Endothelial cell of umbilical vein (primary cell): ENCODE measurements at regions not wholly inside any gene's neighbourhood (a gene's known extent, or its start where the extent isn't known, plus 50 kb on each side); places are given as distances from the start of the nearest gene placed in this dataset.

ENCODE experiments used
- BruUV-seq: library from RNA; stranded (reverse); fragments of 400-500 nt; replicated peaks from 2 replicates; lab custom pipeline; 2021; lab: Mats Ljungman, UMichigan
- CTCF ChIA-PET: fragments of 300-600, 350-600 bp; sonication (Branson Sonifier 250); formaldehyde crosslinking; loops from one replicate; lab custom pipeline; 2021; ENCODE audit warnings: antibody characterized with exemption, inconsistent platforms; lab: Charles Lee
- POLR2A ChIA-PET: fragments of 300-600, 350-600 bp; sonication (Branson Sonifier 250); formaldehyde crosslinking; loops from one replicate; lab custom pipeline; 2021; ENCODE audit warnings: antibody characterized with exemption, inconsistent platforms; lab: Charles Lee
- DNase-seq: peaks from one replicate; pipeline ENCODE4 v3.0.0-alpha.2; 2011; ENCODE audit warnings: low read depth, low spot score
- FAIRE-seq: peaks from 2 replicates; lab custom pipeline; 2011; peaks lifted over from hg19 to GRCh38; lab: Jason Lieb, UNC
- H2AFZ ChIP-seq: 2 replicates; pipeline ENCODE4 v1.6.0; 2012; ENCODE audit warnings: low read depth, low read length, control low read depth, inconsistent platforms
- H3K27ac ChIP-seq: 2 replicates; pipeline ENCODE4 v1.5.1; 2011; ENCODE audit warnings: low read depth, mild to moderate bottlenecking, control low read depth, low read length, moderate library complexity; ENCODE audit not compliant: insufficient read depth
- H3K27me3 ChIP-seq, 2 experiments: 2 replicates each; pipeline versions ENCODE4 v1.6.0 to v1.6.1; 2011; ENCODE audit warnings: low read length in 2 of 2, mixed read lengths in 1 of 2; ENCODE audit not compliant: control insufficient read depth in 2 of 2, insufficient read depth in 2 of 2
- H3K36me3 ChIP-seq, 2 experiments: 2 replicates in 1 of 2; 3 replicates in 1 of 2; pipeline ENCODE4 v1.5.1; 2011; ENCODE audit warnings: low read length in 2 of 2, mild to moderate bottlenecking in 1 of 2, moderate library complexity in 1 of 2; ENCODE audit not compliant: control insufficient read depth in 2 of 2, insufficient read depth in 2 of 2; ENCODE audit errors: extremely low read depth in 1 of 2
- H3K4me1 ChIP-seq: 3 replicates; pipeline ENCODE4 v1.5.1; 2011; ENCODE audit warnings: mild to moderate bottlenecking, low read length; ENCODE audit not compliant: control insufficient read depth, insufficient read depth; ENCODE audit errors: extremely low read depth
- H3K4me2 ChIP-seq: 2 replicates; pipeline ENCODE4 v1.6.1; 2011; ENCODE audit warnings: low read length, control low read depth, mixed read lengths; ENCODE audit not compliant: insufficient read depth
- H3K4me3 ChIP-seq, 3 experiments: fragments of 200-600 bp in 1 of 3; sonication (generic), shearing (Covaris generic) in 1 of 3; replicated peaks in 1 of 3; 2 replicates each; pipeline ENCODE4 v1.5.1; 2011 to 2016; ENCODE audit warnings: control low read depth in 3 of 3, low read length in 3 of 3, mild to moderate bottlenecking in 2 of 3, inconsistent platforms in 1 of 3, low read depth in 1 of 3, moderate library complexity in 1 of 3; ENCODE audit not compliant: insufficient read depth in 1 of 3
- H3K79me2 ChIP-seq: 2 replicates; pipeline ENCODE4 v1.6.0; 2012; ENCODE audit warnings: low read length, inconsistent platforms; ENCODE audit not compliant: control insufficient read depth, insufficient read depth
- H3K9ac ChIP-seq: replicated peaks from 2 replicates; pipeline ENCODE3; 2011; ENCODE audit warnings: low read length, control low read depth; ENCODE audit not compliant: insufficient read depth; ENCODE audit errors: extremely low read depth
- H3K9me1 ChIP-seq: replicated peaks from 3 replicates; pipeline ENCODE4 v1.6.0; 2011; ENCODE audit warnings: mild to moderate bottlenecking, low read length; ENCODE audit not compliant: control insufficient read depth, insufficient read depth; ENCODE audit errors: extremely low read depth
- H3K9me3 ChIP-seq: replicated peaks from 2 replicates; pipeline ENCODE4 v1.5.1; 2012; ENCODE audit warnings: low read length, inconsistent platforms; ENCODE audit not compliant: control insufficient read depth, insufficient read depth
- H4K20me1 ChIP-seq: replicated peaks from 2 replicates; pipeline ENCODE3; 2011; ENCODE audit warnings: mild to moderate bottlenecking, low read length; ENCODE audit not compliant: control insufficient read depth, insufficient read depth; ENCODE audit errors: extremely low read depth
- CTCF ChIP-seq, 2 donors: IDR thresholded peaks; 1 replicate in 1 of 2; 2 replicates in 1 of 2; pipeline ENCODE4 v1.5.1; 2011; ENCODE audit warnings: low read length in 2 of 2, mild to moderate bottlenecking in 2 of 2, moderate library complexity in 2 of 2, control low read depth in 1 of 2, inconsistent platforms in 1 of 2, low read depth in 1 of 2; ENCODE audit not compliant: insufficient read depth in 1 of 2; ENCODE audit errors: extremely low read depth in 1 of 2
- EZH2 ChIP-seq: IDR thresholded peaks from 2 replicates; pipeline ENCODE4 v1.6.1; 2012; ENCODE audit warnings: borderline replicate concordance, low read depth, mild to moderate bottlenecking, moderate library complexity, low read length, inconsistent platforms; ENCODE audit not compliant: severe bottlenecking
- FOS ChIP-seq: IDR thresholded peaks from 2 replicates; pipeline ENCODE4 v1.6.1; 2011; ENCODE audit warnings: mild to moderate bottlenecking, low read length, moderate library complexity, borderline replicate concordance; ENCODE audit not compliant: insufficient read depth
- GATA2 ChIP-seq: IDR thresholded peaks from 2 replicates; pipeline ENCODE4 v1.7.0; 2011; ENCODE audit warnings: low read depth, mild to moderate bottlenecking, moderate library complexity, mixed read lengths, low read length; ENCODE audit not compliant: insufficient read length, insufficient read depth
- JUN ChIP-seq: IDR thresholded peaks from 2 replicates; pipeline ENCODE4 v1.6.1; 2011; ENCODE audit warnings: borderline replicate concordance, low read depth; ENCODE audit not compliant: insufficient read length, insufficient read depth
- MAX ChIP-seq: IDR thresholded peaks from 2 replicates; pipeline ENCODE4 v1.6.1; 2011; ENCODE audit not compliant: insufficient read depth, insufficient read length
- MYC ChIP-seq: IDR thresholded peaks from one replicate; pipeline ENCODE4 v1.6.1; 2011; ENCODE audit warnings: mild to moderate bottlenecking, low read depth, low read length
- POLR2A ChIP-seq: IDR thresholded peaks from 2 replicates; pipeline ENCODE4 v1.6.1; 2012; ENCODE audit warnings: low read depth, mild to moderate bottlenecking, control low read depth, low read length
- POLR2AphosphoS5 ChIP-seq: IDR thresholded peaks from 2 replicates; pipeline ENCODE4 v1.6.1; 2012; ENCODE audit warnings: low read depth, mild to moderate bottlenecking, control low read depth, low read length, moderate library complexity; ENCODE audit not compliant: insufficient read depth
- dilution Hi-C: fragments of 300-500 bp; cut with MboI; formaldehyde crosslinking; loops from one replicate; pipeline ENCODE4 v1.15.0; 2019; ENCODE audit warnings: low sequenced_read_pairs; ENCODE audit not compliant: extremely low pct_ligation_motif_present
- intact Hi-C: fragments of 100-400 bp; cut with micrococcal nuclease; formaldehyde crosslinking; loops from one replicate; pipeline ENCODE4 v1.10.0; 2022

DNA sequence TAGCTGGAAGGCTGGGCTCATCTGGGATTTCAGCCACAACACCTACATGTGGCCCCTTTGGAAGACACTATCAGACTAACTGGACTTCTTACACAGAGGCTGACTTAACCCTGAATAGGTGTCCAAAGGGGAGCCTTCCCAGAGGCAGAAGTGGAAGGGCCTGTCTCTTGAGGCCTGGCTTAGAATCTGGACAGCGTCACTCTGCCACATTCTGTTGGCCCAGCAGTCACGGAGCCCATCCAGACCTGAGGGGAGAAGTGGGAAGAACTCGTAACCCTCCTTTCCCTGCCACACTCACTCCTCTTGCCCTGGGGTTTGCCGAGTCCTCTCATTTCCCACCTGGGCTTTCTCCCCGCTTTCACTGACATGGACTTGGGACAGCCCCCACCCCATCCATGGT, 170.5 kb downstream of the C16orf95 start:
- POLR2A ChIA-PET, result no interaction called here
- no peak overlapping the region for H3K27ac ChIP-seq

DNA sequence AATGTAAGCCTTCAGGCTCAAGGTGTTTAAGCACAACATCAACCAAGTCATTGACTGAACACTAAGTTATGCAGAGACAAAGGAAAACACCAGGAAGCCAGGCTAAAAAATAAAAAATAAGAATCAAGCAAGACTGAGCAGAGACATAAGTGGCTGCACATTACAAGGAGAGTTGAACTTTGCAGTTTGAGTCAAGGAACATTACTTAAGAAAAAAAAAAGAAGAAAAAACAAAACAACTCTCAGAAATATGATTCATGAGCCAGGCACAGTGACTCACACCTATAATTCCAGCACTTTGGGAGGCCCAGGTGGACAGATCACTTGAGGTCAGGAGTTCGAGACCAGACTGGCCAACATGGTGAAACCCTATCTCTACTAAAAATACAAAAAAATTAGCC, 168.1 kb downstream of the C16orf95 start:
- Histone ChIP-seq H3K4me1 (no peaks in the 10 kb centered on the region), H3K4me2 (no peak overlapping the region), H3K4me3 (no peak overlapping the region), H3K36me3 (no peaks in the 10 kb centered on the region), H3K9me3 (no peaks in the 10 kb centered on the region), H2AFZ (no peak overlapping the region), H3K9ac (no peak overlapping the region), H4K20me1 (no peaks in the 10 kb centered on the region), H3K79me2 (no peaks in the 10 kb centered on the region), H3K27me3 (no peaks in the 10 kb centered on the region), H3K9me1 (no peaks in the 10 kb centered on the region), H3K27ac (no peak overlapping the region)
- BruUV-seq, result no TSS peak
- CTCF ChIA-PET, result no interaction called here
- dilution Hi-C loops (no loop called here), intact Hi-C loops (no loop called here)
- DNase-seq, result no peak
- FAIRE-seq, result peak; percentile 42
- POLR2A ChIA-PET, result no interaction called here
- no peak for TF ChIP-seq EZH2
- TF ChIP-seq FOS, result no peak
- TF ChIP-seq CTCF (IDR thresholded peaks at IDR 0.05; ENCODE audit: extremely low read depth in 1 of 2, insufficient read depth in 1 of 2, low read depth in 1 of 2, low read length in 2 of 2), result no peak
- no peak for TF ChIP-seq GATA2
- no peak for TF ChIP-seq JUN
- TF ChIP-seq POLR2AphosphoS5, result no peak
- TF ChIP-seq MAX, result no peak
- TF ChIP-seq MYC, result no peak

More for the DNA sequence above, 170.5 kb downstream of the C16orf95 start:
- CTCF ChIA-PET, result no interaction called here
- Histone ChIP-seq H3K36me3 (no peaks in the 10 kb centered on the region), H3K9ac (no peak overlapping the region), H3K4me2 (no peak overlapping the region), H3K9me3 (no peaks in the 10 kb centered on the region), H3K79me2 (no peaks in the 10 kb centered on the region), H3K9me1 (no peaks in the 10 kb centered on the region), H3K4me1 (no peaks in the 10 kb centered on the region), H3K27me3 (no peaks in the 10 kb centered on the region), H2AFZ (no peak overlapping the region), H4K20me1 (no peaks in the 10 kb centered on the region), H3K4me3 (no peak overlapping the region)
- DNase-seq (no peak), FAIRE-seq (no peak)
- TF ChIP-seq FOS (no peak), POLR2AphosphoS5 (no peak), EZH2 (no peak), POLR2A (no peak)
- no TSS peak for BruUV-seq
- intact Hi-C loops (no loop called here), dilution Hi-C loops (no loop called here)
